OCI-LY3 (cell line): ENCODE measurements at regions not wholly inside any gene's neighbourhood (a gene's known extent, or its start where the extent isn't known, plus 50 kb on each side); places are given as distances from the start of the nearest gene placed in this dataset.
"Not testable (repeated sequence)": the region's sequence is repeated elsewhere in the genome, so short reads cannot be mapped to it uniquely, and the experiment has no call there.

ENCODE experiments used
- CTCF ChIP-seq: fragments of 200-600, 300-600 bp; sonication (generic); IDR thresholded peaks from 2 replicates; pipeline ENCODE4 v1.5.1; 2014; ENCODE audit warnings: antibody characterized with exemption, low read length, low read depth
- EZH2phosphoT487 ChIP-seq: fragments of 200-600 bp; shearing (Covaris generic); IDR thresholded peaks from 2 replicates; pipeline ENCODE4 v1.6.1; 2018; ENCODE audit warnings: antibody characterized with exemption, mixed run types, low read depth

GRCh38 chr1:234790333-234790732, 180.4 kb upstream of the IRF2BP2 start:
- not testable (repeated sequence) for TF ChIP-seq CTCF, EZH2phosphoT487
